BLaER1 (cell line): ENCODE measurements at regions not wholly inside any gene's neighbourhood (a gene's known extent, or its start where the extent isn't known, plus 50 kb on each side); places are given as distances from the start of the nearest gene placed in this dataset.

ENCODE experiments used
- H3K27ac ChIP-seq: shearing (Covaris generic); formaldehyde crosslinking; 2 replicates; pipeline ENCODE4 v1.8.1; 2022
- H3K27me3 ChIP-seq: shearing (Covaris generic); formaldehyde crosslinking; 2 replicates; pipeline ENCODE4 v1.8.1; 2022
- H3K36me3 ChIP-seq: shearing (Covaris generic); formaldehyde crosslinking; 2 replicates; pipeline ENCODE4 v1.8.1; 2022
- H3K4me1 ChIP-seq: shearing (Covaris generic); formaldehyde crosslinking; 2 replicates; pipeline ENCODE4 v1.8.1; 2022
- H3K4me2 ChIP-seq: shearing (Covaris generic); formaldehyde crosslinking; 2 replicates; pipeline ENCODE4 v1.8.1; 2022
- H3K4me3 ChIP-seq: shearing (Covaris generic); formaldehyde crosslinking; 2 replicates; pipeline ENCODE4 v1.8.1; 2022
- H3K9ac ChIP-seq: shearing (Covaris generic); formaldehyde crosslinking; 2 replicates; pipeline ENCODE4 v1.8.1; 2022
- H3K9me3 ChIP-seq: shearing (Covaris generic); formaldehyde crosslinking; 2 replicates; pipeline ENCODE4 v1.8.1; 2022
- H4K20me1 ChIP-seq: shearing (Covaris generic); formaldehyde crosslinking; 2 replicates; pipeline ENCODE4 v1.8.1; 2022
- Cebpa-rat ChIP-seq: shearing (Covaris generic); IDR thresholded peaks from 2 replicates; pipeline ENCODE4 v1.8.1; 2022

DNA sequence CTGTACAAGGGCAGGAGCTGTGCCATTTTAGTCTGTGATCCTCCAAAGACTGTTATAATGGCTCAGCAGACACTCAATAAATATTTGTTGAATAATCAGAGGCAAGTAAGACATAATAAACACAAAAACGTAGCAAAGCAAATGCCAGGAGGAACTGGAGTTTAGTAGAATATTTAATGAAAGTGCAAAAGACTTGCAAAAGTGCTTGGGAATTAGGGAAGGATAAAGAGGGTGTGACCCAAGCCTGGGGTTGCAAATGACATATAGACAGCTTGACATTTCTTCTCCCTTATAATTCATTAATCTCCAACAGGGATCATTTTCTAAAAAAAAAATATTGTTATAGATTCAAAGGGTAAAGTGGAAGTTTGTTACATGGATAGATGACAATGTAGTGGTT, 212.7 kb upstream of the PGR start:
- Histone ChIP-seq H3K4me2 (no peak overlapping the region), H3K36me3 (no peaks in the 10 kb centered on the region), H3K4me3 (no peak overlapping the region)

DNA sequence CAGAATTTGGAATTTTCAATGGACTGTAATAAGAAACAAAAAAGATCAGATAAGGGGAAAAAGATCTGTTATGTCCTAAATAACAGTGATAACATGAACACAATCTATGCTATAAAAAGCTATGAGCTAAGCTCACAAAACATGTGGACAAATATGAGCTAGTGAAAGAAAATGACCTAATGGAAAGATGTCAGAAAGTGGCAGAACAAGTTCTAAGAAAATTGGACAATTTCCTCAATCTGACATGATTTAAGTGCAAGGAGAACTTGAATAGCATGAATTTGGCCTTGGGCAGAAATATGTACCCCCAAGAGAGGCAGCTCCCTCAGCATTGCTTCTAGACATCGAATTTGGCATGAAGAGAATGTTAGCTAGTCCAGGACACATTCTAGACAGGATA, 212.0 kb upstream of the PGR start:
- Histone ChIP-seq H3K9me3 (no peaks in the 10 kb centered on the region), H3K4me2 (no peak overlapping the region), H4K20me1 (no peaks in the 10 kb centered on the region), H3K4me1 (no peaks in the 10 kb centered on the region), H3K4me3 (no peak overlapping the region), H3K36me3 (no peaks in the 10 kb centered on the region), H3K27me3 (no peaks in the 10 kb centered on the region), H3K9ac (no peak overlapping the region), H3K27ac (no peak overlapping the region)
- TF ChIP-seq Cebpa-rat = no peak

More for the DNA sequence above, 212.7 kb upstream of the PGR start:
- no peaks in the 10 kb centered on the region for H3K27me3 ChIP-seq
- TF ChIP-seq Cebpa-rat = no peak
- H3K27ac ChIP-seq = no peak overlapping the region
- H4K20me1 ChIP-seq = no peaks in the 10 kb centered on the region
- H3K9ac ChIP-seq = no peak overlapping the region
- H3K4me1 ChIP-seq = no peaks in the 10 kb centered on the region
- H3K9me3 ChIP-seq = no peaks in the 10 kb centered on the region

DNA sequence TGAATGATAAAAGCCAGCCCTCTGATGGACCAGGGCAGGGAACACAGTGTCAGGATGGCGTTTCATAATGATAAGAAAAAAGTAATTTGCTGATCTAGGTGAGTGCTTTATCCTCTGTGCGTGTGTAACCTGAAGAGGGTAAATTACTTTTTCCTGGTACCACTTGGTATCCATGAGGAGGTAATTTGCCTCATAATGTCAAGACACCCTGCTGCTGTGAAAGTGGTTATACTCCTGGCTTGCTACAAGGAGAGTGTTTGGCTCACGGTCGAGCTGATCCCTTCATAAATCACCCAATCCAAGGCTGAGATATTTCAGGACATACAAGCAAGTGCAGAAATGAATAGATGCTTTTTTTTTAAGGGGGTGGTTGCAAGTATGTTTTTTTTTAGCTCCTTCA, 207.2 kb upstream of the PGR start:
- Histone ChIP-seq H4K20me1 (no peaks in the 10 kb centered on the region), H3K4me2 (no peak overlapping the region), H3K36me3 (no peaks in the 10 kb centered on the region), H3K4me1 (no peaks in the 10 kb centered on the region), H3K4me3 (no peak overlapping the region), H3K9ac (no peak overlapping the region), H3K9me3 (no peaks in the 10 kb centered on the region), H3K27me3 (no peaks in the 10 kb centered on the region), H3K27ac (no peak overlapping the region)
- TF ChIP-seq Cebpa-rat = no peak

DNA sequence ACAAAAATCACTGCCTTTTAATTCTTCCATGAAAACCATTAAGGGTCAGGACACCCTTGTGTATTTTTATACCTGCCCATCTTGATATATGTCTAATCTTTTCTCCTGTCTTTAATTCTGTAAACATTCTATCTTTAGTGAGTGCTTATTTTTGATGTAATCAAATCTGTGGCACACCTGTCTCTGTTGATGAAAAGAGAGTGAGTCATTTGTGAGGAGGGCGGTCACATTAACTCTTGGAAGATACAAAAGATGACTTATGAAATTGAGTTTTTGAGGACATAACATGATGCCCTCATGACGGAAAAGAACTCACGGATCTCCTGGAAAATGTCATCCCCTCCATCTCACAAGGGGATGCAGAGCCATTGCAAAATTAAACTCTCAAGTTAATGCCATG, 206.5 kb upstream of the PGR start:
- Histone ChIP-seq H4K20me1 (no peaks in the 10 kb centered on the region), H3K9ac (no peak overlapping the region), H3K27me3 (no peaks in the 10 kb centered on the region), H3K36me3 (no peaks in the 10 kb centered on the region), H3K9me3 (no peaks in the 10 kb centered on the region), H3K4me3 (no peak overlapping the region), H3K4me2 (no peak overlapping the region), H3K27ac (no peak overlapping the region), H3K4me1 (no peaks in the 10 kb centered on the region)
- no peak for TF ChIP-seq Cebpa-rat

DNA sequence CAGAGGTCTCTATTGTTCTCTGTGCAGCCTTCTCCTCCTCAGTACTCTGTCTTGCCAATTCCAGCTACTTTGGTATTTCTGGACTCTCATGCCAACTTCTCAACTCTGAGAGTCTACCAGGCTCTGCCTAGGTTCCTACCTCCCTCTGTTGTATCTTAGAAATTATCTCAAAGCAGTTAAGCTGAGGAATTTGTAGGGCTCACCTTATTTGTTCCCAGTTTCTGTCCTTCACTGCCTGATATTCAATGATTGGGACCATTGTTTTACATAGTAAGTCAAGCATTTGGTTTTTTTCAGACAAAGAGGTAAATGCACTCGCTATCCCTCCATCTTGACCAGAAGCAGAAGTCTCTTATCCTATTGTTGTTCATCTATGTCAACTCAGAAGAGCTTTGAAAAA, 205.0 kb upstream of the PGR start:
- Histone ChIP-seq H4K20me1 (no peaks in the 10 kb centered on the region), H3K4me2 (no peak overlapping the region), H3K9ac (no peak overlapping the region), H3K4me3 (no peak overlapping the region), H3K27ac (no peak overlapping the region), H3K4me1 (no peaks in the 10 kb centered on the region), H3K27me3 (no peaks in the 10 kb centered on the region), H3K9me3 (no peaks in the 10 kb centered on the region), H3K36me3 (no peaks in the 10 kb centered on the region)
- TF ChIP-seq Cebpa-rat = no peak

DNA sequence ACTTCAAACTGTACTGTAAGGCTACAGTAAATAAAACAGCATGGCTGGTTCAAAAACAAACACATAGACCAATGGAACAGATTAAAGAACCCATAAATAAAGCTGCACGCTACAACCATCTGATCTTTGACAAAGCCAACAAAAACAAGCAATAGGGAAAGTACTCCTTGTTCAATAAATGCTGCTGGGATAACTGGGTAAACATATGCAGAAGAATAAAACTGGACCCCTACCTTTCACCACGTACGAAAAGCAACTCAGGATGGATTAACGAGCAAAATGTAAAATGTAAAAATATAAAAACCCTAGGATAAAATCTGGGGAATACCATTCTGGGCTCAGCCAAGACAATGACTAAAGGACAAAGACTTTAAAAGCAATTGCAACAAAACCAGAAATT, 201.8 kb upstream of the PGR start:
- Histone ChIP-seq H3K27ac (no peak overlapping the region), H3K4me1 (no peaks in the 10 kb centered on the region), H4K20me1 (no peaks in the 10 kb centered on the region), H3K36me3 (no peaks in the 10 kb centered on the region), H3K9me3 (no peaks in the 10 kb centered on the region), H3K4me2 (no peak overlapping the region), H3K27me3 (no peaks in the 10 kb centered on the region), H3K4me3 (no peak overlapping the region), H3K9ac (no peak overlapping the region)
- TF ChIP-seq Cebpa-rat = no peak

DNA sequence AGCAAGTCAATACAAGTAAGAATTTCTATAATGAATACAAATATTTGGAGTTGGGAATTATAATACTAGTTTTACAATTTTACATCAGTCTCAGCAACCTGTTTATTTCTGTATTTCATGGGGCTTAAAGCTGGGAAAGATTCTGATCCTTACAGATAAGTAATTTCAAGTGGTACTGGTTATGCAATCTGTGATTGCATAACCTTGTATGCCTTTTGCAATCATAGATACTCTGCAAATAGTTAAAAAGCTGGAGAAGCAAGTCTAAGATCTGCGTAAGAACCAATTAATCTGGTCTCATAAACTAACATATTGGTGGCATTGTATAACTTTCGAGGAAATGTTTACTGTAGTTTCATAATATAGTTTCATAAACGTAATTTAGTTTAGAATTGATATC, 198.3 kb upstream of the PGR start:
- Histone ChIP-seq H3K27ac (no peak overlapping the region), H3K9me3 (no peaks in the 10 kb centered on the region), H3K4me2 (no peak overlapping the region), H3K9ac (no peak overlapping the region), H3K36me3 (no peaks in the 10 kb centered on the region), H3K4me1 (no peaks in the 10 kb centered on the region), H3K27me3 (no peaks in the 10 kb centered on the region), H3K4me3 (no peak overlapping the region), H4K20me1 (no peaks in the 10 kb centered on the region)
- TF ChIP-seq Cebpa-rat = no peak

DNA sequence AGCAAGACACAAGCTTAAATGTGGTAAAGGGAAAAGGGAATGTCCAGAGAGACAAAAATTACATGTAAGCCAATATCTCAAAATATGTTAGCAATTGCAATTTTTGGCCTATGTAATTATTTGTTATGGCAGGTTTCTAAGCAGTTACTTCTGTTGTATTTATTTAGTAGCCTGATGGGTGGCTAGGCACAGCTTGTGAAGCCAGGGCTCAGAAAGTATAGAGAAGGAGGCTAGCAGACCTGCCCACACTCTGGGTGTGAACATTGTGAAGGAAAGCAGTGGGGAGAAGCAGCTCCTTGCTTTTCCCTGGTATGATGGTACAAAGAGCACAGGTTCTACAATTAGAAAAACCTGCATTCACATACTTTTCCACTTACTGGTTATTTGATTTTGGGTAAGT, 196.5 kb upstream of the PGR start:
- Histone ChIP-seq H3K4me1 (no peaks in the 10 kb centered on the region), H3K9ac (no peak overlapping the region), H3K36me3 (no peaks in the 10 kb centered on the region), H3K4me3 (no peak overlapping the region), H4K20me1 (no peaks in the 10 kb centered on the region), H3K9me3 (no peaks in the 10 kb centered on the region), H3K4me2 (no peak overlapping the region), H3K27me3 (no peaks in the 10 kb centered on the region), H3K27ac (no peak overlapping the region)
- no peak for TF ChIP-seq Cebpa-rat

DNA sequence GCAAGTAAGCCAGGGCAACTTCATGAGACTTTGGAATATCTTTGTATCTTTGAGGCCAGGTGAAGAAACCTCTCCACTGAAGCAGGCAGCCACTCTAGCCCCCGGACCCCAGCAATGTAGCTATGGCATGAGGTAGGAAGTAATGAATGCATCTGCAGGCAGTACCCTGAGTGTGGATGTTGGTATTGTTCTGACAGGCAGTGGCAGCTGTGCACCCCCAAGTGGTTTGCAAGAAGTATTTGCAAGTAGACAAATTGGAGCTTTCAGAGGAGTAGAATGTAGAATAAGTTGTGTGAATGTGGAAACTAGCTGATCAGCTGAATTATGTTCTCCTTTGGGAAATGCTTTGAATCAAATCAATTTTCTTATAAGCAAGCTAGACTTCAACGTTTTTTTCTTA, 194.4 kb upstream of the PGR start:
- H3K4me1 ChIP-seq = no peaks in the 10 kb centered on the region
- no peaks in the 10 kb centered on the region for H4K20me1 ChIP-seq
- no peaks in the 10 kb centered on the region for H3K9me3 ChIP-seq
- H3K27ac ChIP-seq = no peak overlapping the region
- H3K4me3 ChIP-seq = no peak overlapping the region
- H3K36me3 ChIP-seq = no peaks in the 10 kb centered on the region
- no peak overlapping the region for H3K4me2 ChIP-seq
- H3K9ac ChIP-seq = no peak overlapping the region
- no peaks in the 10 kb centered on the region for H3K27me3 ChIP-seq
- no peak for TF ChIP-seq Cebpa-rat

DNA sequence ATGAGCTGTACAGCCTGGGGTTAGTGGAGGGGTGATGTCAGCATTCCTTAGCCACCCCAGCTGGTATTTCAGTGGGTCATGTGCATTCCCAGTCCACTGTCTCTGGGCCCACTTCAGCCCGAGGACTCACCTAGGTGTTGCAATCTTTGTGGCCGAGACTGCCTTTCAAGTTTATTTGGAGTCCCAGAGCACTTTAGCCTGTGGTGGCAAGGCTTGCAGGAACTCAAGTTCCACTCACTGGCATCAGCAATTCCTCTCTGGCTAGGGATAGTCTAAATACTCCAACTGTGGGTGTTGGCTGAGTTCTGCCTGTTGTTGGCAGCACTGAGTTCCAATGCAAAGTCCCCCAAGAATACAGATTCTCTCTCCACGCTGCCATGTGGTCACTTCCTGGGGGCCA, 191.6 kb upstream of the PGR start:
- H3K27me3 ChIP-seq = no peaks in the 10 kb centered on the region
- H3K4me1 ChIP-seq = no peaks in the 10 kb centered on the region
- H4K20me1 ChIP-seq = no peaks in the 10 kb centered on the region
- H3K9me3 ChIP-seq = no peaks in the 10 kb centered on the region; the same call in 1 of the 2 replicates
- no peak for TF ChIP-seq Cebpa-rat
- no peak overlapping the region for H3K27ac ChIP-seq
- H3K36me3 ChIP-seq = no peaks in the 10 kb centered on the region
- no peak overlapping the region for H3K9ac ChIP-seq
- H3K4me3 ChIP-seq = no peak overlapping the region
- no peak overlapping the region for H3K4me2 ChIP-seq

DNA sequence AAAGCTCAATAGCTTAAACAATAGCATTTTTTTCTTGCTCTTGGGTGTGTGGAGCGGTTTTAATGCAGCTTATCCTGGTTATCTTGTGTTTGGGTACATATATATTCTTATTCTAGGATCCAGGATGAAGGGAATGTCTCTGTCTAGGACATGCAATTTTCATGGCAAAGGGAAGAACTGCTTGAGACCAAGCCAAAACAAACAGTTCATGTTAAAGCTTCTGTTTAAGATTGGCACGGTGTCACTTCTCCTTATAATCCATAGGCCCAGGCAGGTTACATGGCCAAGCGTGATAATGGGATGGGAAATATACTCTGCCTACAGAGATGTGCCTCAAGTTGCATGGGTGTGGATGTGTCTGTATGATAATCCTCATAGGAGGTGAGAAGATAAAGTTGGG, 177.1 kb upstream of the PGR start:
- H4K20me1 ChIP-seq = no peaks in the 10 kb centered on the region
- no peaks in the 10 kb centered on the region for H3K4me1 ChIP-seq
- H3K27ac ChIP-seq = no peak overlapping the region
- no peak overlapping the region for H3K9ac ChIP-seq
- H3K9me3 ChIP-seq = no peaks in the 10 kb centered on the region
- H3K36me3 ChIP-seq = no peaks in the 10 kb centered on the region
- no peak for TF ChIP-seq Cebpa-rat
- no peaks in the 10 kb centered on the region for H3K27me3 ChIP-seq
- no peak overlapping the region for H3K4me3 ChIP-seq
- H3K4me2 ChIP-seq = no peak overlapping the region
